HEK293T (cell line): ENCODE measurements at regions not wholly inside any gene's neighbourhood (a gene's known extent, or its start where the extent isn't known, plus 50 kb on each side); places are given as distances from the start of the nearest gene placed in this dataset.

Experiments
- TARDBP ChIP-seq: fragments of 450-650 bp; IDR thresholded peaks from 2 replicates; pipeline ENCODE4 v1.6.1; 2016
- TF ChIP-seq, protein P1 (sequence below): fragments of 450-650 bp; IDR thresholded peaks from 2 replicates; pipeline ENCODE4 v1.6.1; 2016

DNA sequence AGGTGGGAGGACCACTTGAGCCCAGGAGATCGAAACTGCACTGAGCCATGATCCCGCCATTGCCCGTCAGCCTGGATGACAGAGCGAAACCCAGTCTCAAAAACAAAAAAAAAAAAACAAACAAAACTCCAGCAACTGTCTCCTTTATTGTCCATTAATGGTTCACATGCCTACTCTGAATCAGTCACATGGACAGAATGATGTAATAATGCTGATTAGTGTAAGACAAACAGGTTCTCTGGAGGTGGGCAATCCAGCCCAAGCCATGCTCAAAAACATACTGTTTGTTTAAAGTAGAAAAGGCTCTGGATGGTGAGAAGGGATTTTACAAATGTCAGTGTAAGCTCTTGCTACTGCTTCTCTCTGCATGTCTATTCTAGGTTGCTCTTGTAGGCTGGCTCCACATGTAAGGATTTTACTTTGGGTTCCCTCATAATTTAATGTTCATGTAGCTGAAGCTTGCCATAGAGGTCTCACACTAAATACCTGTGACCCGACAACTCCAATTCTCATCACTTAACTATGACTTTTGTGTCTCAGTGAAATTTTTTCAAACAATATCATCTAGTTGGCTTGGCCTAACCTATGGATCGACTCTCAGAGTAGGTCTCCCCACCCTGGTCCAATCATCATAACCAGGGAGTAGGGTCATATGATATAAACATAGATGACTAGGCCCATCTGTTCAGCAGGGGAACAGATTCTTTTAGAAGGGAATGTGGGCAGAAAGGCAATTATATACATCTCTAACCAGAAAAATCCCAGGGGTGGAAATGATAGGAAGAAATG lies 83.9 kb upstream of the SLC39A10 start:
- no peak for TF ChIP-seq TARDBP
- TF ChIP-seq, protein P1, sequence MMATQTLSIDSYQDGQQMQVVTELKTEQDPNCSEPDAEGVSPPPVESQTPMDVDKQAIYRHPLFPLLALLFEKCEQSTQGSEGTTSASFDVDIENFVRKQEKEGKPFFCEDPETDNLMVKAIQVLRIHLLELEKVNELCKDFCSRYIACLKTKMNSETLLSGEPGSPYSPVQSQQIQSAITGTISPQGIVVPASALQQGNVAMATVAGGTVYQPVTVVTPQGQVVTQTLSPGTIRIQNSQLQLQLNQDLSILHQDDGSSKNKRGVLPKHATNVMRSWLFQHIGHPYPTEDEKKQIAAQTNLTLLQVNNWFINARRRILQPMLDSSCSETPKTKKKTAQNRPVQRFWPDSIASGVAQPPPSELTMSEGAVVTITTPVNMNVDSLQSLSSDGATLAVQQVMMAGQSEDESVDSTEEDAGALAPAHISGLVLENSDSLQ, result no peak
